Stomach (tissue), 4 donors: ENCODE measurements at regions not wholly inside any gene's neighbourhood (a gene's known extent, or its start where the extent isn't known, plus 50 kb on each side); places are given as distances from the start of the nearest gene placed in this dataset.

ENCODE experiments used
- POLR2A ChIP-seq, 4 donors: fragments of 450-650 bp; IDR thresholded peaks; one replicate each; pipeline ENCODE4 v1.6.1; 2016; ENCODE audit warnings: antibody characterized with exemption in 4 of 4, control low read depth in 2 of 4, mild to moderate bottlenecking in 1 of 4, moderate library complexity in 1 of 4
- POLR2AphosphoS5 ChIP-seq, 3 donors: sonication (generic); formaldehyde crosslinking; IDR thresholded peaks; one replicate each; pipeline ENCODE4 v1.6.1; 2016; ENCODE audit warnings: antibody characterized with exemption in 3 of 3
- TF ChIP-seq, protein P1 (sequence below), 7 experiments: fragments of 450-650 bp in 4 of 7; fragments of 200-600 bp in 3 of 7; sonication (generic) in 3 of 7; IDR thresholded peaks; one replicate each; pipeline ENCODE4 v1.5.1; 2016 to 2019; ENCODE audit warnings: antibody characterized with exemption in 7 of 7, control low read depth in 2 of 7, mild to moderate bottlenecking in 1 of 7

DNA sequence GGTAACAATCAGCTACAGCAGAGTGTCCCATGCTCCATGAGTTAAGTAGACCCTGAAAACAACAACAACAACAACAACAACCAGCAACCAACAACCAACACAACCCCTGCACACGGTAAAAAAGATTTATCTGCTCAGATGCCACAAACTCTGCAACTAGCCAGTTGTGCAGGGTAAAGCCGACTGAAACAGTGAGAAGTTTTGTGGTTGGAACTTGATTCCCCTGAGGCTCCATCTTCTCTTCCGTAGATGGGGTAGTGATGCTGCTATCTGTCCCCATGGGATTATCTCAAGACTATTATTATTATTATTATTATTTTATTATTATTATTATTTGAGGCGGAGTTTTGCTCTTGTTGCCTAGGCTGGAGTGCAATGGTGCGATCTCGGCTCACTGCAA lies 50.6 kb upstream of the RAPGEF2 start:
- TF ChIP-seq, protein P1, sequence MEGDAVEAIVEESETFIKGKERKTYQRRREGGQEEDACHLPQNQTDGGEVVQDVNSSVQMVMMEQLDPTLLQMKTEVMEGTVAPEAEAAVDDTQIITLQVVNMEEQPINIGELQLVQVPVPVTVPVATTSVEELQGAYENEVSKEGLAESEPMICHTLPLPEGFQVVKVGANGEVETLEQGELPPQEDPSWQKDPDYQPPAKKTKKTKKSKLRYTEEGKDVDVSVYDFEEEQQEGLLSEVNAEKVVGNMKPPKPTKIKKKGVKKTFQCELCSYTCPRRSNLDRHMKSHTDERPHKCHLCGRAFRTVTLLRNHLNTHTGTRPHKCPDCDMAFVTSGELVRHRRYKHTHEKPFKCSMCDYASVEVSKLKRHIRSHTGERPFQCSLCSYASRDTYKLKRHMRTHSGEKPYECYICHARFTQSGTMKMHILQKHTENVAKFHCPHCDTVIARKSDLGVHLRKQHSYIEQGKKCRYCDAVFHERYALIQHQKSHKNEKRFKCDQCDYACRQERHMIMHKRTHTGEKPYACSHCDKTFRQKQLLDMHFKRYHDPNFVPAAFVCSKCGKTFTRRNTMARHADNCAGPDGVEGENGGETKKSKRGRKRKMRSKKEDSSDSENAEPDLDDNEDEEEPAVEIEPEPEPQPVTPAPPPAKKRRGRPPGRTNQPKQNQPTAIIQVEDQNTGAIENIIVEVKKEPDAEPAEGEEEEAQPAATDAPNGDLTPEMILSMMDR (IDR thresholded peaks at IDR 0.05), result no peak
- TF ChIP-seq POLR2AphosphoS5 (IDR thresholded peaks at IDR 0.05), result no peak
- no peak for TF ChIP-seq POLR2A (IDR thresholded peaks at IDR 0.05)
